ENCODE measurements at regions not wholly inside any gene's neighbourhood (a gene's known extent, or its start where the extent isn't known, plus 50 kb on each side); places are given as distances from the start of the nearest gene placed in this dataset.

- no peak overlapping the region for H3K4me3 ChIP-seq (ENCODE audit: low read length)
- TF ChIP-seq CTCF (IDR thresholded peaks at IDR 0.05; ENCODE audit: insufficient read depth, low read depth, low read length, missing control alignments) = no peak
Observed at GRCh38 chr7:85775431-85775830, 588.6 kb upstream of the SEMA3D start.

GRCh38 chr7:85774986-85775385 lies 588.1 kb upstream of the SEMA3D start:
- no peak overlapping the region for H3K4me3 ChIP-seq (ENCODE audit: low read length)
- TF ChIP-seq CTCF (IDR thresholded peaks at IDR 0.05; ENCODE audit: insufficient read depth, low read depth, low read length, missing control alignments) = no peak
- DNase-seq (ENCODE audit: low read depth) = no peak

More at GRCh38 chr7:85775431-85775830, 588.6 kb upstream of the SEMA3D start:
- no peak for DNase-seq (ENCODE audit: low read depth)

- no peak for TF ChIP-seq CTCF (IDR thresholded peaks at IDR 0.05; ENCODE audit: insufficient read depth, low read depth, low read length, missing control alignments)
- DNase-seq (ENCODE audit: low read depth) = peak; percentile 41
- no peak overlapping the region for H3K4me3 ChIP-seq (ENCODE audit: low read length)
Observed at GRCh38 chr7:85773116-85773728, 586.4 kb upstream of the SEMA3D start.

GRCh38 chr7:85771516-85771915 lies 584.7 kb upstream of the SEMA3D start:
- no peak for TF ChIP-seq CTCF (IDR thresholded peaks at IDR 0.05; ENCODE audit: insufficient read depth, low read depth, low read length, missing control alignments)
- no peak for DNase-seq (ENCODE audit: low read depth)
- H3K4me3 ChIP-seq (ENCODE audit: low read length) = no peak overlapping the region

GRCh38 chr7:85770332-85770731 lies 583.5 kb upstream of the SEMA3D start:
- no peak overlapping the region for H3K4me3 ChIP-seq (ENCODE audit: low read length)
- TF ChIP-seq CTCF (IDR thresholded peaks at IDR 0.05; ENCODE audit: insufficient read depth, low read depth, low read length, missing control alignments) = no peak
- DNase-seq (ENCODE audit: low read depth) = no peak

GRCh38 chr7:85765698-85766298 lies 578.9 kb upstream of the SEMA3D start:
- DNase-seq (ENCODE audit: low read depth) = no peak
- TF ChIP-seq CTCF (IDR thresholded peaks at IDR 0.05; ENCODE audit: insufficient read depth, low read depth, low read length, missing control alignments) = no peak
- no peak overlapping the region for H3K4me3 ChIP-seq (ENCODE audit: low read length)

GRCh38 chr7:85764034-85764433 lies 577.2 kb upstream of the SEMA3D start:
- DNase-seq (ENCODE audit: low read depth) = no peak
- H3K4me3 ChIP-seq (ENCODE audit: low read length) = no peak overlapping the region
- no peak for TF ChIP-seq CTCF (IDR thresholded peaks at IDR 0.05; ENCODE audit: insufficient read depth, low read depth, low read length, missing control alignments)

Data from epithelial cell of esophagus (primary cell).